ENCODE measurements at regions not wholly inside any gene's neighbourhood (a gene's known extent, or its start where the extent isn't known, plus 50 kb on each side); places are given as distances from the start of the nearest gene placed in this dataset.

DNA sequence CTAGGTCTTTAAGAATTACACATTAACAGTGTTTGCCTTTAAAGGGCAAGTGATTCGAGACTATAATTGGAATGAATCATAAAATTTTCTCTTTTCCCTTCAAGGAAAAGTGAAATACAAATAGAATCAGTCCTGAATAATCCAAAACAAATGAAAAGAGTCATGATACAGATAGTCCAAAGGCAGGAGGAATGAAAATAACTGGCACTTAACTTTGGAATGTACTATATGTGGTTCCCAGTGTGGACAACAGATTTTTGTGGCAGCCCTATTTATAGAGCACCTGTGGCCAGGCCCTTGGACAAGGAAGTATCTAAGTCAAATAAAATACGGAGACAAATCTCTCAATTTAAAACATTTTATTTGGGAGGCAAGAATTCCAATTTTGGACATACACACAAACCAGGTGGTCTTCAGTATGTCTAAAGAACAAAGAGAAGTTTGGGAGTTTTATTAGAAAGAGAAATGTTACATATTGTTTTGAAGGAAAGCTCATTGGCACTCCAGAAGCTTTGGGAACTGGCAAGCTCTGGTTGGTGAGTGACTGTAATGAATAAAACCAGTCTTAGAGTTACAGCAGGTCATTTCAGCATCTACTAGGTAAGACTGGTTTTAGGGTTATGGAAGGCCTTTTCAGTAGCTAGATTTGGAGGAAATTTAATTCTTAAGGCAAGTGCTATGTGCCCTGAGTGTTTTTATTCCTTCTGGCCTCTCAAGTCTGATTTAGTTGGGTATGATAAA, 116.0 kb upstream of the PAM start:
- Histone ChIP-seq H3K9me3 (ENCODE audit: low read length) (no peaks in the 10 kb centered on the region), H2AFZ (ENCODE audit: low read length) (no peak overlapping the region), H3K4me3 (ENCODE audit: low read depth, low read length, poor library complexity, severe bottlenecking) (no peak overlapping the region), H3K4me1 (ENCODE audit: insufficient read depth, low read length, poor library complexity, severe bottlenecking) (no peaks in the 10 kb centered on the region), H3K79me2 (ENCODE audit: insufficient read depth, low read depth, low read length) (no peaks in the 10 kb centered on the region), H3K27ac (ENCODE audit: low read depth, low read length, poor library complexity, severe bottlenecking) (no peak overlapping the region), H3K4me2 (ENCODE audit: low read length) (no peak overlapping the region), H3K9me2 (ENCODE audit: insufficient read depth, low read length) (no peaks in the 10 kb centered on the region), H3K36me3 (ENCODE audit: insufficient read depth, low read length) (no peaks in the 10 kb centered on the region), H4K20me1 (ENCODE audit: insufficient read depth, low read length) (no peaks in the 10 kb centered on the region)
- intact Hi-C loops (cut with micrococcal nuclease; ENCODE audit: unreplicated experiment) = no loop called here
- ChIA-PET POLR2A (interaction anchor here (0.7 kb wide), 2 partner anchors 120 to 644 kb away, joined by 3 read pairs; no protein-coding TSS in a partner anchor), CTCF (ENCODE audit: unreplicated experiment) (no interaction called here)
- no peak for TF ChIP-seq EZH2phosphoT487 (IDR thresholded peaks at IDR 0.05; ENCODE audit: borderline replicate concordance, low read depth, low read length)
- TF ChIP-seq, protein P1, sequence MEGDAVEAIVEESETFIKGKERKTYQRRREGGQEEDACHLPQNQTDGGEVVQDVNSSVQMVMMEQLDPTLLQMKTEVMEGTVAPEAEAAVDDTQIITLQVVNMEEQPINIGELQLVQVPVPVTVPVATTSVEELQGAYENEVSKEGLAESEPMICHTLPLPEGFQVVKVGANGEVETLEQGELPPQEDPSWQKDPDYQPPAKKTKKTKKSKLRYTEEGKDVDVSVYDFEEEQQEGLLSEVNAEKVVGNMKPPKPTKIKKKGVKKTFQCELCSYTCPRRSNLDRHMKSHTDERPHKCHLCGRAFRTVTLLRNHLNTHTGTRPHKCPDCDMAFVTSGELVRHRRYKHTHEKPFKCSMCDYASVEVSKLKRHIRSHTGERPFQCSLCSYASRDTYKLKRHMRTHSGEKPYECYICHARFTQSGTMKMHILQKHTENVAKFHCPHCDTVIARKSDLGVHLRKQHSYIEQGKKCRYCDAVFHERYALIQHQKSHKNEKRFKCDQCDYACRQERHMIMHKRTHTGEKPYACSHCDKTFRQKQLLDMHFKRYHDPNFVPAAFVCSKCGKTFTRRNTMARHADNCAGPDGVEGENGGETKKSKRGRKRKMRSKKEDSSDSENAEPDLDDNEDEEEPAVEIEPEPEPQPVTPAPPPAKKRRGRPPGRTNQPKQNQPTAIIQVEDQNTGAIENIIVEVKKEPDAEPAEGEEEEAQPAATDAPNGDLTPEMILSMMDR (conservative IDR thresholded peaks at IDR 0.05; ENCODE audit: low read length) = no peak
- no peak for DNase-seq (ENCODE audit: low spot score)
- BruUV-seq (replicated peaks) = no TSS peak

DNA sequence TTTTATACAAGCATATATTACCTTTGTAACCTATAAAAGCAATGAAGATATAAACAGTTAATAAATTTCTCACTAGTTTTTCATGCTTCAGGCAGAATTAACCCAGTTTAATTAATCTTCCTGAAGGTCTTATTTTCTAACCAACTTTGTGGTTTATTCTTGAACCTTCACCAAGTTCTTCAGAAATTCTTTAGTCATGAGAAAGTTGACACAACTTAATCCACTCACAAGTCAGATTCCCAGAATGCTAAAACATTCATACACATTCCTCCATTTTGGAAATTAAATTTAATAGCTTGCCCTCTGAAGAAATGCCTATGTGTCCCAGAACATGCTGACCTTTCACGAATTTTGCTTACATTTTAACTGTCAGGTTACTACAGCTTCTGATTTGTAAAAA, 105.4 kb upstream of the PAM start:
- no peak for TF ChIP-seq EZH2phosphoT487 (IDR thresholded peaks at IDR 0.05; ENCODE audit: borderline replicate concordance, low read depth, low read length)
- TF ChIP-seq, protein P1 (conservative IDR thresholded peaks at IDR 0.05; ENCODE audit: low read length) = no peak
- Histone ChIP-seq H3K4me2 (ENCODE audit: low read length) (no peak overlapping the region), H4K20me1 (ENCODE audit: insufficient read depth, low read length) (no peaks in the 10 kb centered on the region), H3K4me3 (ENCODE audit: low read depth, low read length, poor library complexity, severe bottlenecking) (no peak overlapping the region), H2AFZ (ENCODE audit: low read length) (no peak overlapping the region), H3K79me2 (ENCODE audit: insufficient read depth, low read depth, low read length) (no peaks in the 10 kb centered on the region), H3K9me2 (ENCODE audit: insufficient read depth, low read length) (no peaks in the 10 kb centered on the region), H3K9me3 (ENCODE audit: low read length) (no peaks in the 10 kb centered on the region), H3K27ac (ENCODE audit: low read depth, low read length, poor library complexity, severe bottlenecking) (no peak overlapping the region), H3K4me1 (ENCODE audit: insufficient read depth, low read length, poor library complexity, severe bottlenecking) (no peaks in the 10 kb centered on the region), H3K36me3 (ENCODE audit: insufficient read depth, low read length) (no peaks in the 10 kb centered on the region)
- no TSS peak for BruUV-seq (replicated peaks)
- CTCF ChIA-PET (ENCODE audit: unreplicated experiment) = no interaction called here
- POLR2A ChIA-PET = no interaction called here
- intact Hi-C loops (cut with micrococcal nuclease; ENCODE audit: unreplicated experiment) = no loop called here
- no peak for DNase-seq (ENCODE audit: low spot score)

DNA sequence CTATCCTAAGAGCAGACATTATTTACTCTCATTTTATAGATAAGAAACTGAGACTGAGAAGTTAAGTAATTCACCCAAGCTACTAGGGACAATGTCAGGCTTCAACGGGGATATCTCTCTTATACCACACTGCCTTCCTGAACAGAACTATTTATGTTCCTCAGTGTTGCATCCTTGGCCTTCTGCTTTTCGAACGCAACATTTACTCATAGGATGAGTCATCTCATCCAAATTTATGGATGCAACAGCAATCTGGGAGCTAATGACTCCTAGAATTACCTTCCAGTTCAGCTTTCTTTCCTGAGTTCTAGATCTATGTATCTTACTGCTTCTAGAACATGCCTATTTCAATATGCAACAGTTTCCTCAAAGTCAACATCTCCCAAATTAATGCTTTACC, 103.6 kb upstream of the PAM start:
- no peak overlapping the region for H3K4me2 ChIP-seq (ENCODE audit: low read length)
- DNase-seq (ENCODE audit: low spot score) = no peak
- H3K9me2 ChIP-seq (ENCODE audit: insufficient read depth, low read length) = no peaks in the 10 kb centered on the region
- POLR2A ChIA-PET = no interaction called here
- H3K79me2 ChIP-seq (ENCODE audit: insufficient read depth, low read depth, low read length) = no peaks in the 10 kb centered on the region
- no peaks in the 10 kb centered on the region for H4K20me1 ChIP-seq (ENCODE audit: insufficient read depth, low read length)
- no peaks in the 10 kb centered on the region for H3K9me3 ChIP-seq (ENCODE audit: low read length)
- no peak overlapping the region for H3K27ac ChIP-seq (ENCODE audit: low read depth, low read length, poor library complexity, severe bottlenecking)
- intact Hi-C loops (cut with micrococcal nuclease; ENCODE audit: unreplicated experiment) = no loop called here
- TF ChIP-seq, protein P1 (conservative IDR thresholded peaks at IDR 0.05; ENCODE audit: low read length) = no peak
- no peak for TF ChIP-seq EZH2phosphoT487 (IDR thresholded peaks at IDR 0.05; ENCODE audit: borderline replicate concordance, low read depth, low read length)
- CTCF ChIA-PET (ENCODE audit: unreplicated experiment) = no interaction called here
- no peak overlapping the region for H2AFZ ChIP-seq (ENCODE audit: low read length)
- BruUV-seq (replicated peaks) = no TSS peak
- H3K4me3 ChIP-seq (ENCODE audit: low read depth, low read length, poor library complexity, severe bottlenecking) = no peak overlapping the region
- H3K36me3 ChIP-seq (ENCODE audit: insufficient read depth, low read length) = no peaks in the 10 kb centered on the region
- H3K4me1 ChIP-seq (ENCODE audit: insufficient read depth, low read length, poor library complexity, severe bottlenecking) = no peaks in the 10 kb centered on the region

Data from OCI-LY7 (cell line).